Trophoblast cell (in vitro differentiated cells and primary cell): ENCODE measurements at regions not wholly inside any gene's neighbourhood (a gene's known extent, or its start where the extent isn't known, plus 50 kb on each side); places are given as distances from the start of the nearest gene placed in this dataset.

Source experiments
- DNase-seq, 2 donors: peaks; one replicate each; pipeline ENCODE4 v3.0.0-alpha.2; 2016
- H2AFZ ChIP-seq: 2 replicates; pipeline ENCODE4 v1.6.1; 2013; ENCODE audit warnings: low read length, moderate library complexity, mild to moderate bottlenecking; ENCODE audit not compliant: insufficient read depth, poor library complexity
- H2AK5ac ChIP-seq: 2 replicates; pipeline ENCODE4 v1.6.1; 2013; ENCODE audit warnings: mild to moderate bottlenecking, low read length
- H2BK120ac ChIP-seq: 2 replicates; pipeline ENCODE4 v1.6.1; 2013; ENCODE audit warnings: low read length, mild to moderate bottlenecking, moderate library complexity; ENCODE audit not compliant: insufficient read depth, poor library complexity
- H2BK12ac ChIP-seq: 2 replicates; pipeline ENCODE4 v1.6.1; 2013; ENCODE audit warnings: mild to moderate bottlenecking, low read length, moderate library complexity
- H2BK5ac ChIP-seq: 2 replicates; pipeline ENCODE4 v1.6.1; 2013; ENCODE audit warnings: low read length, low read depth, moderate library complexity, mild to moderate bottlenecking; ENCODE audit not compliant: poor library complexity
- H3K14ac ChIP-seq: 2 replicates; pipeline ENCODE4 v1.6.1; 2013; ENCODE audit warnings: mild to moderate bottlenecking, low read length
- H3K18ac ChIP-seq: 2 replicates; pipeline ENCODE4 v1.6.1; 2013; ENCODE audit warnings: mild to moderate bottlenecking, low read length
- H3K23ac ChIP-seq: 2 replicates; pipeline ENCODE4 v1.6.1; 2013; ENCODE audit warnings: low read length
- H3K27ac ChIP-seq: 2 replicates; pipeline ENCODE4 v1.5.1; 2013; ENCODE audit warnings: low read depth, mild to moderate bottlenecking, inconsistent platforms, low read length, moderate library complexity
- H3K27me3 ChIP-seq: 2 replicates; pipeline ENCODE4 v1.6.1; 2013; ENCODE audit warnings: inconsistent platforms, mild to moderate bottlenecking, low read length, moderate library complexity; ENCODE audit not compliant: insufficient read depth
- H3K36me3 ChIP-seq, 2 experiments: 1 replicate in 1 of 2; 2 replicates in 1 of 2; pipeline ENCODE4 v1.6.1; 2013; ENCODE audit warnings: low read length in 2 of 2, mild to moderate bottlenecking in 2 of 2, moderate library complexity in 1 of 2; ENCODE audit not compliant: insufficient read depth in 2 of 2, control insufficient read depth in 1 of 2
- H3K4ac ChIP-seq: 2 replicates; pipeline ENCODE4 v1.6.1; 2013; ENCODE audit warnings: low read depth, mild to moderate bottlenecking, low read length, moderate library complexity
- H3K4me1 ChIP-seq, 2 experiments: 1 replicate in 1 of 2; 2 replicates in 1 of 2; pipeline ENCODE4 v1.6.1; 2013; ENCODE audit warnings: low read length in 2 of 2, mild to moderate bottlenecking in 2 of 2, moderate library complexity in 1 of 2; ENCODE audit not compliant: insufficient read depth in 2 of 2, control insufficient read depth in 1 of 2
- H3K4me2 ChIP-seq: 2 replicates; pipeline ENCODE4 v1.6.1; 2013; ENCODE audit warnings: inconsistent platforms, mild to moderate bottlenecking, low read length, moderate library complexity
- H3K4me3 ChIP-seq: 2 replicates; pipeline ENCODE4 v1.5.1; 2013; ENCODE audit warnings: mild to moderate bottlenecking, low read depth, low read length, inconsistent platforms
- H3K79me1 ChIP-seq: one replicate; pipeline ENCODE4 v1.6.1; 2013; ENCODE audit warnings: low read length
- H3K79me2 ChIP-seq: 2 replicates; pipeline ENCODE4 v1.6.1; 2013; ENCODE audit warnings: low read length, mild to moderate bottlenecking; ENCODE audit not compliant: control insufficient read depth, insufficient read depth, poor library complexity
- H3K9ac ChIP-seq: 2 replicates; pipeline ENCODE4 v1.6.1; 2013; ENCODE audit warnings: mild to moderate bottlenecking, low read length
- H3K9me3 ChIP-seq: 2 replicates; pipeline ENCODE4 v1.6.1; 2013; ENCODE audit warnings: low read depth, mild to moderate bottlenecking, control low read depth, inconsistent platforms, low read length; ENCODE audit not compliant: insufficient read depth
- H4K12ac ChIP-seq: 2 replicates; pipeline ENCODE4 v1.6.1; 2013; ENCODE audit warnings: low read depth, mild to moderate bottlenecking, low read length, moderate library complexity
- H4K8ac ChIP-seq: 2 replicates; pipeline ENCODE4 v1.6.1; 2013; ENCODE audit warnings: low read depth, mild to moderate bottlenecking, low read length, moderate library complexity
- H4K91ac ChIP-seq: one replicate; pipeline ENCODE4 v1.6.1; 2013; ENCODE audit warnings: low read depth, mild to moderate bottlenecking, low read length, moderate library complexity
- whole genome bisulfite sequencing: extraction: QIAGEN DNeasy Blood & Tissue Kit; methylation state at CpG from one replicate; pipeline ENCODE4 v1.1.7; 2013; ENCODE audit warnings: missing lambda C conversion rate; ENCODE audit not compliant: insufficient read length, insufficient coverage; ENCODE audit errors: extremely low coverage; 5-methylcytosine and 5-hydroxymethylcytosine counted together

DNA sequence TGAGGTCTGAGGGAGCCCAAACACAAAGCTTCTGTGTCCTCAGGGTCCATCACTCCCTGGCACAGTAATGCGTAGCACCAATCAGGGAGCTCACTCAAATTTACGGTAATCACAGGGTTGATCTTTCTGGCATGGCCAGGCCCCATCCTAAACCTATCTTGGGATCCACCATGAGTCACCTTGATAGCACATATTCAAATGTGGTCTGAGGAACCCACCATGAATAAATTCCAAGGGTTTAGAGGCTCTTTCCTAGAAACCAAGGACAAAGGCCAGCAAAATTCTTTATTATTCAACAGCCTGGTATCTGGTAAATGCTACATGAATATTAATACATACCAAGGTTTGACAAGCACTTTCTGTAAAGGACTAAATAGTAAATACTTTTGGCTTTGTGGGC is 254.5 kb downstream of the TLR4 start:
- Histone ChIP-seq H4K12ac (no peak overlapping the region), H3K79me1 (no peaks in the 10 kb centered on the region), H3K4me3 (no peak overlapping the region), H2BK12ac (no peak overlapping the region), H2BK5ac (no peak overlapping the region), H2BK120ac (no peak overlapping the region), H4K91ac (no peak overlapping the region), H2AFZ (no peak overlapping the region), H2AK5ac (no peak overlapping the region), H3K4ac (no peak overlapping the region), H3K4me1 (no peaks in the 10 kb centered on the region), H3K27me3 (no peaks in the 10 kb centered on the region), H3K4me2 (no peak overlapping the region), H3K79me2 (no peaks in the 10 kb centered on the region), H3K23ac (no peak overlapping the region), H4K8ac (no peak overlapping the region), H3K9me3 (no peaks in the 10 kb centered on the region), H3K18ac (no peak overlapping the region), H3K36me3 (no peaks in the 10 kb centered on the region), H3K14ac (no peak overlapping the region), H3K9ac (no peak overlapping the region), H3K27ac (no peak overlapping the region)
- no CpG with 5 or more reads among the region's 2 CpGs for WGBS
- no peak for DNase-seq

- Histone ChIP-seq H3K9me3 (no peaks in the 10 kb centered on the region), H4K12ac (no peak overlapping the region), H2BK12ac (no peak overlapping the region), H3K18ac (no peak overlapping the region), H3K23ac (no peak overlapping the region), H3K4me1 (no peaks in the 10 kb centered on the region), H2BK120ac (no peak overlapping the region), H3K4ac (no peak overlapping the region), H3K9ac (no peak overlapping the region), H3K27ac (no peak overlapping the region), H3K4me2 (no peak overlapping the region), H2AK5ac (no peak overlapping the region), H3K14ac (no peak overlapping the region), H3K27me3 (no peaks in the 10 kb centered on the region), H3K36me3 (no peaks in the 10 kb centered on the region), H3K79me2 (no peaks in the 10 kb centered on the region), H4K8ac (no peak overlapping the region), H2AFZ (no peak overlapping the region), H2BK5ac (no peak overlapping the region), H3K4me3 (no peak overlapping the region), H3K79me1 (no peaks in the 10 kb centered on the region), H4K91ac (no peak overlapping the region)
- no CpG with 5 or more reads among the region's 1 CpG for WGBS
- no peak for DNase-seq
Observed at GRCh38 chr9:117963493-117964090, 259.4 kb downstream of the TLR4 start.

GRCh38 chr9:117970276-117971050 is 266.3 kb downstream of the TLR4 start:
- Histone ChIP-seq H3K4me3 (no peak overlapping the region), H4K91ac (no peak overlapping the region), H3K27me3 (no peaks in the 10 kb centered on the region), H3K36me3 (no peaks in the 10 kb centered on the region), H2BK12ac (no peak overlapping the region), H4K12ac (no peak overlapping the region), H3K79me1 (no peaks in the 10 kb centered on the region), H3K79me2 (no peaks in the 10 kb centered on the region), H3K27ac (no peak overlapping the region), H3K9me3 (no peaks in the 10 kb centered on the region), H3K18ac (no peak overlapping the region), H3K9ac (no peak overlapping the region), H2AK5ac (no peak overlapping the region), H2BK5ac (no peak overlapping the region), H4K8ac (no peak overlapping the region), H2AFZ (no peak overlapping the region), H2BK120ac (no peak overlapping the region), H3K4me2 (no peak overlapping the region), H3K23ac (no peak overlapping the region), H3K4ac (no peak overlapping the region), H3K14ac (no peak overlapping the region), H3K4me1 (peaks cover 0 to 2% of the 10 kb centered on the region in 2 experiments)
- WGBS: no CpG with 5 or more reads among the region's 7 CpGs
- no peak for DNase-seq

DNA sequence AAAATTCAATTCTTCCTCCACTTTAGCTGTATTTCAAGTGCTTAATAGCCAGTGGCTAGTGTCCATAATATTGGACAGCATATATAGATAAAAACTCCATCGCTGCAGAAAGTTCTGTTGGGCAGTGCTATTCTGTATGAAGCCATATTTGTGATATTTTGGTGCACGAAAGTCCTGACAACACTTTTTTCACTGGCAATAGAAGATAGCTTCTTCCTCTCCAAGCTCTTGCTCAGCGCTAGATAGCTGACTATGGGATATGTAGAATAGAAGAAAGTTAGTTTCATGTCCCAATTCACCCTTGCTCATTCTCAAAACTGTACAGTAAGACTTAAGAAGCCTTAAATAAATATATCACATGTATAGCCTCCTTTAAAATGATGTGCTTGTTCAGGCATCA is 269.9 kb downstream of the TLR4 start:
- no peak overlapping the region for H2AK5ac ChIP-seq

More for the DNA sequence above, 269.9 kb downstream of the TLR4 start:
- Histone ChIP-seq H3K18ac (no peak overlapping the region), H3K36me3 (no peaks in the 10 kb centered on the region), H3K79me1 (no peaks in the 10 kb centered on the region), H4K12ac (no peak overlapping the region), H2BK120ac (no peak overlapping the region), H3K27me3 (no peaks in the 10 kb centered on the region), H3K4ac (no peak overlapping the region), H4K91ac (no peak overlapping the region), H3K27ac (no peak overlapping the region), H3K4me3 (no peak overlapping the region), H3K14ac (no peak overlapping the region), H2BK12ac (no peak overlapping the region), H3K9ac (no peak overlapping the region), H3K79me2 (no peaks in the 10 kb centered on the region), H3K4me2 (no peak overlapping the region), H3K4me1 (peaks cover 0 to 2% of the 10 kb centered on the region in 2 experiments), H3K9me3 (no peaks in the 10 kb centered on the region), H3K23ac (no peak overlapping the region), H2BK5ac (no peak overlapping the region), H2AFZ (no peak overlapping the region), H4K8ac (no peak overlapping the region)
- WGBS: no CpG with 5 or more reads among the region's 3 CpGs
- DNase-seq: no peak
